ENCODE measurements at regions not wholly inside any gene's neighbourhood (a gene's known extent, or its start where the extent isn't known, plus 50 kb on each side); places are given as distances from the start of the nearest gene placed in this dataset.

DNA sequence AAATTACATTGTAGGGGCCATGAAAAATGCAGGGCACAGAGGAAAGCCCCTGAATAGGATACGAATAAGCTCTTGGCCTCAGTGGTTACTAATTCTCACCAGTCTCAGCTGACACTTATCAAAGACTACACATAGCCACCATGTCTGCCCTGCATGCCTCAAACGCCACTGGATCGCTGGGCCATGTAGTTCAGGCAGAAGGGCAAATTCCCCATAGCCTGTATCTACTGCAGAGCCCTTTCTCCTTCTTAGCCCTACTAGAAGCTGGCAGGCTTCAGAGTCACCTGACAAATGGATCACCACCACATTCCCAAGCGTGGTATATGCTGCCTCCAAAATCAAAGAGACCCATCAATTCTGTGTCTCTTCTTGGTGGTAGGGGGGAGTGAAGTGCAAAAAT lies 177.4 kb downstream of the MINAR1 start:
- TF ChIP-seq POLR2A (IDR thresholded peaks at IDR 0.05; ENCODE audit: low read length) (no peak), GATA1 (IDR thresholded peaks at IDR 0.05; ENCODE audit: low read depth, low read length) (no peak)
